Osteoblast (primary cell): ENCODE measurements at regions not wholly inside any gene's neighbourhood (a gene's known extent, or its start where the extent isn't known, plus 50 kb on each side); places are given as distances from the start of the nearest gene placed in this dataset.

Experiments used
- DNase-seq: peaks from one replicate; pipeline ENCODE4 v3.0.0; 2011; ENCODE audit warnings: low spot score, mixed read lengths; ENCODE audit not compliant: insufficient read length; ENCODE audit errors: missing footprints
- H2AFZ ChIP-seq: 2 replicates; pipeline ENCODE4 v1.6.0; 2011; ENCODE audit warnings: mild to moderate bottlenecking, low read length
- H3K27ac ChIP-seq: 2 replicates; pipeline ENCODE4 v1.5.1; 2011; ENCODE audit warnings: mild to moderate bottlenecking, low read depth, low read length, moderate library complexity
- H3K27me3 ChIP-seq: 2 replicates; pipeline ENCODE4 v1.6.0; 2012; ENCODE audit warnings: mild to moderate bottlenecking, control low read depth, inconsistent platforms, low read length, moderate library complexity; ENCODE audit not compliant: insufficient read depth
- H3K36me3 ChIP-seq: 2 replicates; pipeline ENCODE4 v1.5.1; 2011; ENCODE audit warnings: mild to moderate bottlenecking, low read length, control low read depth, moderate library complexity; ENCODE audit not compliant: insufficient read depth
- H3K4me1 ChIP-seq: 2 replicates; pipeline ENCODE4 v1.5.1; 2011; ENCODE audit warnings: mild to moderate bottlenecking, low read length, control low read depth, moderate library complexity; ENCODE audit not compliant: insufficient read depth
- H3K4me2 ChIP-seq: 2 replicates; pipeline ENCODE4 v1.6.0; 2011; ENCODE audit warnings: mild to moderate bottlenecking, low read length; ENCODE audit not compliant: insufficient read depth
- H3K4me3 ChIP-seq: fragments of 200-600 bp; sonication (generic); 3 replicates; pipeline ENCODE4 v1.5.1; 2012; ENCODE audit warnings: mild to moderate bottlenecking, low read length, inconsistent platforms; ENCODE audit not compliant: insufficient read depth
- H3K79me2 ChIP-seq: 2 replicates; pipeline ENCODE4 v1.6.0; 2012; ENCODE audit warnings: mild to moderate bottlenecking, low read length, control low read depth, inconsistent platforms; ENCODE audit not compliant: insufficient read depth
- H3K9me3 ChIP-seq: 2 replicates; pipeline ENCODE4 v1.5.1; 2011; ENCODE audit warnings: low read depth, low read length, control low read depth
- H4K20me1 ChIP-seq: 2 replicates; pipeline ENCODE4 v1.6.0; 2012; ENCODE audit warnings: mild to moderate bottlenecking, low read length, control low read depth; ENCODE audit not compliant: insufficient read depth
- TF ChIP-seq, protein P1 (sequence below): IDR thresholded peaks from 2 replicates; pipeline ENCODE4 v1.5.1; 2011; ENCODE audit warnings: mild to moderate bottlenecking, low read depth, low read length, moderate library complexity; ENCODE audit errors: extremely low read depth

DNA sequence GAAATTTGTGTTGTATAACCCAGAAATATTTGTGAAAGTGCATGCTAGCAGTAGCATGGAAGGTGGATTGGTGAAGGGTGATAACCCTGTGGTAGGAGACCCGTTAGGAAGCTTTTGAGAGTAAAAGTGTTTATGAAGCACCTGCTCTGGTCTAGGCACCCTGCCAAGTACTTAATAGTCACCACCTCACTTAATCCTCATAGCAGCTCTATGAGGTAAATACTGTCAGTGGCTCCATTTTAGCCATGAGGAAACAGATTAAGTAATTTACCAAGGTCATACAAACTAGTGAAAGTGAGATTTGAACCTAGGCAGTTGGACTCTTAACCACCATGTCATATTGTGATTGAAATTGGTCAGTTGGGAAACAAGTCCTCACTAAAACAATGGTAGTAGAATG, 66.8 kb downstream of the TET3 start:
- Histone ChIP-seq H3K36me3 (no peaks in the 10 kb centered on the region), H3K9me3 (no peaks in the 10 kb centered on the region), H3K4me3 (no peak overlapping the region), H3K4me2 (no peak overlapping the region), H2AFZ (no peak overlapping the region), H3K79me2 (no peaks in the 10 kb centered on the region), H3K4me1 (no peaks in the 10 kb centered on the region), H3K27me3 (no peaks in the 10 kb centered on the region), H3K27ac (no peak overlapping the region), H4K20me1 (peaks cover 16% of the 10 kb centered on the region)
- no peak for DNase-seq
- TF ChIP-seq, protein P1, sequence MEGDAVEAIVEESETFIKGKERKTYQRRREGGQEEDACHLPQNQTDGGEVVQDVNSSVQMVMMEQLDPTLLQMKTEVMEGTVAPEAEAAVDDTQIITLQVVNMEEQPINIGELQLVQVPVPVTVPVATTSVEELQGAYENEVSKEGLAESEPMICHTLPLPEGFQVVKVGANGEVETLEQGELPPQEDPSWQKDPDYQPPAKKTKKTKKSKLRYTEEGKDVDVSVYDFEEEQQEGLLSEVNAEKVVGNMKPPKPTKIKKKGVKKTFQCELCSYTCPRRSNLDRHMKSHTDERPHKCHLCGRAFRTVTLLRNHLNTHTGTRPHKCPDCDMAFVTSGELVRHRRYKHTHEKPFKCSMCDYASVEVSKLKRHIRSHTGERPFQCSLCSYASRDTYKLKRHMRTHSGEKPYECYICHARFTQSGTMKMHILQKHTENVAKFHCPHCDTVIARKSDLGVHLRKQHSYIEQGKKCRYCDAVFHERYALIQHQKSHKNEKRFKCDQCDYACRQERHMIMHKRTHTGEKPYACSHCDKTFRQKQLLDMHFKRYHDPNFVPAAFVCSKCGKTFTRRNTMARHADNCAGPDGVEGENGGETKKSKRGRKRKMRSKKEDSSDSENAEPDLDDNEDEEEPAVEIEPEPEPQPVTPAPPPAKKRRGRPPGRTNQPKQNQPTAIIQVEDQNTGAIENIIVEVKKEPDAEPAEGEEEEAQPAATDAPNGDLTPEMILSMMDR, result no peak

DNA sequence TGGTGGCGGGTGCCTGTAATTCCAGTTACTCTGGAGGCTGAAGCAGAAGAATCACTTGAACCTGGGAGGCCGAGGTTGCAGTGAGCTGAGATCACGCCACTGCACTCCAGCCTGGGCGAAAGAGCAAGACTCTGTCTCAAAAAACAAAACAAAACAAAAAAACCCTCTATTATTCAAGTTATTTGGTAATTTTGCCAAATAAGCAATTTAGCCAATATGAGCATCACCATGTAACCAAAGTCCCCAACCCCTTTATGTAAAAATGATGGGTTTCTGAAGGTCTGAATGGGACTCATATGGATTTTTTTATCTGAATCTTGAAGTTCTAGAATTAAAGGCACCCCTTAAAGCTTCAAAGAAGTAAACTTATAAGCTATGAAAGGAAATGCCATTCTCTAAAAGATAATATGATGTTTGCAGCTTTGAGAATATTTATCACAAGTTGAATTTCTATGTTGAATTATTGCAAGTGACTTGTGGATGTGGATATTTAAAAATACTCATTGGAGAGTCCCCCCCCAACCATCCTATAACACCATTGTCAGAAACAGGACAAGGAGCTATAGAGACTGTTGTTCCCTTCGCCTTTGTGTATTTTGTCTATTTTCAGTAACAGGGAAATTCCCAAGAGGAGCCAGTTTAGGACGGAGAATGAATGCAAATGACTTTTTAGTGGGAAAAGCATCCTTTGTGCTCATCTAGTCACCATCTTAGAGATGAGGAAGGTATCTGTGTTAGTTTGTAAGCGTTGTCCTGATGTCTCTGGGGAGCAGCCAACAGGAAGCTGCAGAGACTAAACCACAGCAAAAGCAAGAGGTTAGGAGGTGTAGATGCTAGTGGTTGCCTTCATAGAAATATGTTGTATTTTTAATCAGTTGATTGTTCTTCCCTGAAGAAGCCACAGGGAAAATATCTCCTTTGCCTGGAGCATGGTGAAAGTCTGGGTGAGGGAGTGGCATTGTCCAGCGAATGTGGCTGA, 68.3 kb downstream of the TET3 start:
- H3K9me3 ChIP-seq, result no peaks in the 10 kb centered on the region
- H3K27me3 ChIP-seq, result no peaks in the 10 kb centered on the region
- no peaks in the 10 kb centered on the region for H3K79me2 ChIP-seq
- no peaks in the 10 kb centered on the region for H3K36me3 ChIP-seq
- no peak overlapping the region for H3K4me3 ChIP-seq
- no peak overlapping the region for H2AFZ ChIP-seq
- DNase-seq, result no peak
- no peak overlapping the region for H3K4me2 ChIP-seq
- no peaks in the 10 kb centered on the region for H3K4me1 ChIP-seq
- H4K20me1 ChIP-seq, result peaks cover 16% of the 10 kb centered on the region
- no peak overlapping the region for H3K27ac ChIP-seq
- TF ChIP-seq, protein P1, result no peak

DNA sequence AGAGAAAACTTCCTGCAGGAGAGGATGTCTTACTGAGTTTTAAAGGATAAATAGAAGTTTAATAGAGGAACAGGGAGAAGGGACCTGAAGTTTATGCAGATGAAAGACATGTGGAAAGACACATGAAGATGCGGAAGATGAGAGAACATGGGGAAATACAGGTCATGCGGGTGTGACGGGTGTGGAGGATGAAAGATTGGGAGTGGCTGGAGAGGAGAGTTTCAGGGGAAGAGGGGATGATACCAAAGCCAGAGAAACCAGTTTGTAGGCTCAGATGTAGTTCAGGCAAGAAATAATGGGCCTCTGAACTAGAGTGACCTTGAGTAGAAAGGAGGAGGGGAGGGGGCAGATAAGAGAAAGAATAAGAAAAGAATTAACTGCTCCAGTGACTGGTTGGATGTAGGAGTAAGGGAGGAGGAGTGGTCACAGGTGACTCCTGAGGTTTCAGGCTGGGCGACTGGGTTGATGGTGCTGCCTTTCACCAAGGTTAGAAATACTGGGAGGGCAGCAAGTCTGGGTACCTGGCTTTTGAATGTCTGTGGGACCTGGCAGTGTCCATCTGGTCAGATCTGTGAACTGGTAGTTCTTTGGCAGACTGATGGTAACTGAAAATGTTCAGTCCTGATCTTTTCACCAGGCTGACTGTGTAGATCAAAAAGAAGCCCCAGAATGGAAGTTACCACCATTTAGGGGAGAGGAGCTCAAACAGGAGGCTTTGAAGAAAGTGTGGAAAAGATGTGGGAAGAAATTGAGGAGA, 69.4 kb downstream of the TET3 start:
- Histone ChIP-seq H3K4me2 (no peak overlapping the region), H3K9me3 (no peaks in the 10 kb centered on the region), H3K4me1 (no peaks in the 10 kb centered on the region), H4K20me1 (peaks cover 8% of the 10 kb centered on the region), H3K79me2 (no peaks in the 10 kb centered on the region), H3K27ac (no peak overlapping the region), H2AFZ (no peak overlapping the region), H3K27me3 (no peaks in the 10 kb centered on the region), H3K36me3 (no peaks in the 10 kb centered on the region), H3K4me3 (no peak overlapping the region)
- TF ChIP-seq, protein P1, result no peak
- no peak for DNase-seq
